IMR-90 (cell line): ENCODE measurements at regions not wholly inside any gene's neighbourhood (a gene's known extent, or its start where the extent isn't known, plus 50 kb on each side); places are given as distances from the start of the nearest gene placed in this dataset.

Experiments used
- ATAC-seq: fragments of 200-7000 bp; cut with Tn5 transposase; 2 replicates; pipeline ENCODE4 v1.9.1; 2020; ENCODE audit warnings: low read depth, mild to moderate bottlenecking, moderate library complexity
- BruUV-seq: library from RNA; stranded (reverse); fragments of 400-500 nt; replicated peaks from 2 replicates; lab custom pipeline; 2021; lab: Mats Ljungman, UMichigan
- CTCF ChIA-PET: fragments of 300-600 bp; formaldehyde crosslinking; extraction: SDS; loops from one replicate; lab custom pipeline; 2021; ENCODE audit warnings: antibody characterized with exemption; lab: Yijun Ruan, JAX
- POLR2A ChIA-PET: fragments of 300-600 bp; sonication (Branson Sonifier 250); formaldehyde crosslinking; loops from one replicate; lab custom pipeline; 2022; ENCODE audit warnings: antibody characterized with exemption; ENCODE audit not compliant: unreplicated experiment; lab: Charles Lee
- DNase-seq: peaks from one replicate; pipeline ENCODE4 v3.0.0; 2013
- H2AFZ ChIP-seq: replicated peaks from 2 replicates; pipeline ENCODE3; 2013; ENCODE audit warnings: low read length, mild to moderate bottlenecking; ENCODE audit not compliant: poor library complexity
- H2AK5ac ChIP-seq: 2 replicates; pipeline ENCODE4 v1.6.1; 2013; ENCODE audit warnings: low read depth, low read length, inconsistent platforms
- H2AK9ac ChIP-seq: replicated peaks from 2 replicates; pipeline ENCODE3; 2013; ENCODE audit warnings: mild to moderate bottlenecking, low read depth, low read length, moderate library complexity; ENCODE audit not compliant: poor library complexity
- H2BK120ac ChIP-seq: 2 replicates; pipeline ENCODE4 v1.6.1; 2013; ENCODE audit warnings: low read depth, low read length, inconsistent platforms
- H2BK15ac ChIP-seq: 3 replicates; pipeline ENCODE4 v1.6.1; 2013; ENCODE audit warnings: low read depth, low read length, inconsistent platforms
- H2BK20ac ChIP-seq: 2 replicates; pipeline ENCODE4 v1.6.1; 2013; ENCODE audit warnings: low read depth, mild to moderate bottlenecking, inconsistent platforms, low read length, moderate library complexity
- H2BK5ac ChIP-seq: 2 replicates; pipeline ENCODE4 v1.6.1; 2013; ENCODE audit warnings: mild to moderate bottlenecking, low read depth, low read length, inconsistent platforms; ENCODE audit not compliant: poor library complexity, severe bottlenecking
- H3K14ac ChIP-seq: replicated peaks from 2 replicates; pipeline ENCODE4 v1.6.1; 2013; ENCODE audit warnings: low read depth, low read length, inconsistent platforms
- H3K18ac ChIP-seq: 2 replicates; pipeline ENCODE4 v1.6.1; 2013; ENCODE audit warnings: low read depth, low read length, control low read depth
- H3K23ac ChIP-seq: 2 replicates; pipeline ENCODE4 v1.6.1; 2013; ENCODE audit warnings: low read depth, low read length, inconsistent platforms
- H3K27ac ChIP-seq: 2 replicates; pipeline ENCODE4 v1.5.1; 2013; ENCODE audit warnings: mild to moderate bottlenecking, control low read depth, low read length; ENCODE audit not compliant: insufficient read depth
- H3K27me3 ChIP-seq: 2 replicates; pipeline ENCODE4 v1.6.1; 2013; ENCODE audit warnings: low read length; ENCODE audit not compliant: control insufficient read depth, insufficient read depth
- H3K36me3 ChIP-seq: 2 replicates; pipeline ENCODE4 v1.6.1; 2013; ENCODE audit warnings: low read length, mixed read lengths; ENCODE audit not compliant: control insufficient read depth, insufficient read depth
- H3K4ac ChIP-seq: 2 replicates; pipeline ENCODE4 v1.6.1; 2013; ENCODE audit warnings: low read depth, low read length, inconsistent platforms
- H3K4me1 ChIP-seq: 2 replicates; pipeline ENCODE4 v1.6.1; 2013; ENCODE audit warnings: low read length, mixed read lengths; ENCODE audit not compliant: control insufficient read depth, insufficient read depth
- H3K4me2 ChIP-seq: 2 replicates; pipeline ENCODE4 v1.6.1; 2013; ENCODE audit warnings: low read depth, mild to moderate bottlenecking, control low read depth, low read length, moderate library complexity
- H3K4me3 ChIP-seq: 2 replicates; pipeline ENCODE4 v1.5.1; 2013; ENCODE audit warnings: low read depth, mild to moderate bottlenecking, control low read depth, low read length, moderate library complexity; ENCODE audit not compliant: insufficient read depth
- H3K56ac ChIP-seq: 2 replicates; pipeline ENCODE4 v1.6.1; 2013; ENCODE audit warnings: low read length, inconsistent platforms; ENCODE audit not compliant: insufficient read depth; ENCODE audit errors: extremely low read depth
- H3K79me1 ChIP-seq, 2 experiments: 2 replicates each; pipeline ENCODE4 v1.6.1; 2013; ENCODE audit warnings: low read length in 2 of 2, inconsistent platforms in 1 of 2, low read depth in 1 of 2
- H3K9ac ChIP-seq: 2 replicates; pipeline ENCODE4 v1.6.1; 2013; ENCODE audit warnings: low read depth, low read length, control low read depth
- H3K9me1 ChIP-seq: 2 replicates; pipeline ENCODE4 v1.6.1; 2013; ENCODE audit warnings: low read length, inconsistent platforms; ENCODE audit not compliant: insufficient read depth
- H3K9me3 ChIP-seq: 2 replicates; pipeline ENCODE4 v1.6.1; 2013; ENCODE audit warnings: low read length; ENCODE audit not compliant: control insufficient read depth, insufficient read depth
- H4K20me1 ChIP-seq: 2 replicates; pipeline ENCODE4 v1.6.1; 2013; ENCODE audit warnings: low read length, inconsistent platforms; ENCODE audit not compliant: insufficient read depth
- H4K5ac ChIP-seq: 2 replicates; pipeline ENCODE4 v1.6.1; 2013; ENCODE audit warnings: mild to moderate bottlenecking, low read depth, low read length, control low read depth
- H4K8ac ChIP-seq, 2 experiments: 2 replicates each; pipeline ENCODE4 v1.6.1; 2013; ENCODE audit warnings: low read depth in 2 of 2, low read length in 2 of 2, control low read depth in 1 of 2, inconsistent platforms in 1 of 2
- H4K91ac ChIP-seq: 2 replicates; pipeline ENCODE4 v1.6.1; 2013; ENCODE audit warnings: low read depth, low read length, inconsistent platforms; ENCODE audit not compliant: insufficient read depth
- BHLHE40 ChIP-seq: fragments of 150-350 bp; IDR thresholded peaks from 2 replicates; pipeline ENCODE4 v1.6.1; 2016; ENCODE audit warnings: mild to moderate bottlenecking, low read depth, low read length
- CEBPB ChIP-seq: IDR thresholded peaks from 2 replicates; pipeline ENCODE4 v1.6.1; 2012; ENCODE audit warnings: low read depth, low read length, improper control_type of control experiment
- CHD1 ChIP-seq: IDR thresholded peaks from 2 replicates; pipeline ENCODE4 v1.6.1; 2012; ENCODE audit warnings: low read depth, low read length, improper control_type of control experiment
- CTCF ChIP-seq: conservative IDR thresholded peaks from 2 replicates; pipeline ENCODE4 v1.5.1; 2012; ENCODE audit warnings: mild to moderate bottlenecking, low read depth, low read length, improper control_type of control experiment
- ELK1 ChIP-seq: fragments of 150-350 bp; IDR thresholded peaks from 2 replicates; pipeline ENCODE4 v1.6.1; 2016; ENCODE audit warnings: low read depth, mild to moderate bottlenecking, low read length, moderate library complexity, borderline replicate concordance
- FOS ChIP-seq: fragments of 150-350 bp; IDR thresholded peaks from 2 replicates; pipeline ENCODE4 v1.6.1; 2016; ENCODE audit warnings: low read depth, low read length
- MAFK ChIP-seq: IDR thresholded peaks from 2 replicates; pipeline ENCODE4 v1.6.1; 2012; ENCODE audit warnings: low read depth, low read length, improper control_type of control experiment
- MAZ ChIP-seq: IDR thresholded peaks from 2 replicates; pipeline ENCODE4 v1.6.1; 2012; ENCODE audit warnings: low read depth, mild to moderate bottlenecking, low read length, improper control_type of control experiment, moderate library complexity, borderline replicate concordance
- MXI1 ChIP-seq: IDR thresholded peaks from 2 replicates; pipeline ENCODE4 v1.6.1; 2012; ENCODE audit warnings: low read depth, mild to moderate bottlenecking, low read length, moderate library complexity, borderline replicate concordance
- NFE2L2 ChIP-seq: fragments of 150-350 bp; IDR thresholded peaks from 2 replicates; pipeline ENCODE4 v1.6.1; 2016; ENCODE audit warnings: low read depth, mild to moderate bottlenecking, low read length
- POLR2A ChIP-seq: IDR thresholded peaks from 2 replicates; pipeline ENCODE4 v1.6.1; 2012; ENCODE audit warnings: mild to moderate bottlenecking, low read depth, low read length
- RAD21 ChIP-seq: IDR thresholded peaks from 2 replicates; pipeline ENCODE4 v1.6.1; 2012; ENCODE audit warnings: low read length, improper control_type of control experiment
- RCOR1 ChIP-seq: IDR thresholded peaks from 2 replicates; pipeline ENCODE4 v1.6.1; 2012; ENCODE audit warnings: mild to moderate bottlenecking, low read length, improper control_type of control experiment; ENCODE audit not compliant: insufficient replicate concordance
- RFX5 ChIP-seq: IDR thresholded peaks from 2 replicates; pipeline ENCODE4 v1.8.0; 2012; ENCODE audit warnings: low read depth, mild to moderate bottlenecking, low read length, moderate library complexity
- SMC3 ChIP-seq: fragments of 150-350 bp; IDR thresholded peaks from 2 replicates; pipeline ENCODE4 v1.6.1; 2016; ENCODE audit warnings: low read depth, mild to moderate bottlenecking, antibody characterized with exemption, low read length, moderate library complexity
- USF2 ChIP-seq: fragments of 150-350 bp; IDR thresholded peaks from 2 replicates; pipeline ENCODE4 v1.6.1; 2017; ENCODE audit warnings: mild to moderate bottlenecking, antibody characterized with exemption, low read length, low read depth
- WGBS, 2 experiments: methylation state at CpG; one replicate each; pipeline versions ENCODE4 v1.1.5 to v1.1.7; 2013; ENCODE audit warnings: missing lambda C conversion rate in 2 of 2; ENCODE audit not compliant: insufficient read length in 1 of 2; ENCODE audit errors: extremely low coverage in 2 of 2; 5-methylcytosine and 5-hydroxymethylcytosine counted together
- dilution Hi-C: fragments of 300-500 bp; cut with HindIII; formaldehyde crosslinking; loops from one replicate; pipeline ENCODE4 v1.14.3; 2018; ENCODE audit warnings: low sequenced_read_pairs; ENCODE audit not compliant: unreplicated experiment
- in situ Hi-C: fragments of 300-500 bp; cut with MboI; formaldehyde crosslinking; loops from 3 replicates; pipeline ENCODE4 v1.14.3; 2019; ENCODE audit warnings: low sequenced_read_pairs, inconsistent platforms, mixed read lengths
- intact Hi-C: fragments of 100-400 bp; cut with micrococcal nuclease; formaldehyde crosslinking; loops from 2 replicates; pipeline ENCODE4 v1.10.0; 2022

- Histone ChIP-seq H3K4me3 (no peak overlapping the region), H2BK15ac (no peak overlapping the region), H3K23ac (no peak overlapping the region), H3K4me1 (no peaks in the 10 kb centered on the region), H4K91ac (no peak overlapping the region), H4K5ac (no peak overlapping the region), H3K14ac (no peak overlapping the region), H2AK9ac (no peak overlapping the region), H3K4ac (no peak overlapping the region), H3K9me3 (no peaks in the 10 kb centered on the region), H2AK5ac (no peak overlapping the region), H2BK120ac (no peak overlapping the region), H3K4me2 (no peak overlapping the region), H3K18ac (no peak overlapping the region), H3K27me3 (no peaks in the 10 kb centered on the region), H4K8ac (no peak overlapping the region), H3K9me1 (no peaks in the 10 kb centered on the region), H2BK20ac (no peak overlapping the region), H3K79me1 (no peaks in the 10 kb centered on the region), H2AFZ (no peak overlapping the region), H3K36me3 (no peaks in the 10 kb centered on the region), H3K27ac (no peak overlapping the region), H3K56ac (no peak overlapping the region), H4K20me1 (no peaks in the 10 kb centered on the region), H2BK5ac (no peak overlapping the region), H3K9ac (no peak overlapping the region)
- in situ Hi-C loops = no loop called here
- BruUV-seq = no TSS peak
- DNase-seq (no peak), ATAC-seq (no peak)
- intact Hi-C loops = no loop called here
- TF ChIP-seq RFX5 (no peak), CTCF (no peak), BHLHE40 (no peak), MAZ (no peak), CHD1 (no peak), SMC3 (no peak), NFE2L2 (no peak), MAFK (no peak), USF2 (no peak), CEBPB (no peak), RCOR1 (no peak), MXI1 (no peak), RAD21 (no peak), FOS (no peak), POLR2A (no peak), ELK1 (no peak)
- dilution Hi-C loops = no loop called here
- ChIA-PET CTCF (no interaction called here), POLR2A (no interaction called here)
- WGBS, 2 experiments = 0% methylated on average over 1 of the region's 8 CpGs; no CpG with 5 or more reads in 1 of the 2 experiments
Observed at GRCh38 chr2:175707322-175707721, 294.7 kb downstream of the LNPK start.
